Activated CD8-positive, alpha-beta T cell treated with anti-CD3 and anti-CD28 coated beads for 36 hours (primary cell): ENCODE measurements at regions not wholly inside any gene's neighbourhood (a gene's known extent, or its start where the extent isn't known, plus 50 kb on each side); places are given as distances from the start of the nearest gene placed in this dataset.

Experiments used
- ATAC-seq: fragments of 200-7000 bp; cut with Tn5 transposase; one replicate; pipeline ENCODE4 v1.10.0; 2021; ENCODE audit warnings: mild to moderate bottlenecking, moderate library complexity
- CTCF ChIA-PET: fragments of 350-600 bp; sonication (Branson Sonifier 250); formaldehyde crosslinking; loops from one replicate; lab custom pipeline; 2021; ENCODE audit warnings: antibody characterized with exemption; lab: Charles Lee
- POLR2A ChIA-PET: fragments of 350-600 bp; sonication (Branson Sonifier 250); formaldehyde crosslinking; loops from one replicate; lab custom pipeline; 2021; ENCODE audit warnings: antibody characterized with exemption; lab: Charles Lee
- DNase-seq: peaks from one replicate; pipeline ENCODE4 v3.0.0-alpha.2; 2020
- H3K27ac Mint-ChIP-seq: one replicate; pipeline ENCODE4 v1.8.0; 2021; ENCODE audit warnings: mild to moderate bottlenecking, mixed read lengths
- H3K27me3 Mint-ChIP-seq: one replicate; pipeline ENCODE4 v1.8.0; 2021; ENCODE audit warnings: mixed read lengths
- H3K36me3 Mint-ChIP-seq: one replicate; pipeline ENCODE4 v1.8.0; 2021; ENCODE audit warnings: low read depth, mixed read lengths
- H3K4me1 Mint-ChIP-seq: one replicate; pipeline ENCODE4 v1.8.0; 2021; ENCODE audit warnings: low read depth, mixed read lengths
- H3K4me3 Mint-ChIP-seq: one replicate; pipeline ENCODE4 v1.8.0; 2021; ENCODE audit warnings: mild to moderate bottlenecking, moderate library complexity, mixed read lengths
- H3K9me3 Mint-ChIP-seq: one replicate; pipeline ENCODE4 v1.8.0; 2021; ENCODE audit warnings: mixed read lengths
- CTCF ChIP-seq: fragments of 200-600 bp; IDR thresholded peaks from one replicate; pipeline ENCODE4 v1.8.0; 2022; ENCODE audit warnings: antibody characterized with exemption, mild to moderate bottlenecking
- intact Hi-C: fragments of 100-400 bp; cut with micrococcal nuclease; formaldehyde crosslinking; loops from one replicate; pipeline ENCODE4 v1.10.0; 2022

- Mint-ChIP-seq H3K36me3 (no peaks in the 10 kb centered on the region), H3K4me1 (no peaks in the 10 kb centered on the region), H3K9me3 (no peaks in the 10 kb centered on the region), H3K27ac (no peak overlapping the region), H3K27me3 (no peaks in the 10 kb centered on the region), H3K4me3 (no peak overlapping the region)
- TF ChIP-seq CTCF: no peak
- intact Hi-C loops: loop anchor here (10.0 kb wide), 1 partner anchor 785 kb away; no protein-coding TSS in a partner anchor
- POLR2A ChIA-PET: no interaction called here
- ATAC-seq: no peak
- CTCF ChIA-PET: interaction anchor here (2.5 kb wide), 1 partner anchor 9 kb away, joined by 10 read pairs; no protein-coding TSS in a partner anchor
- DNase-seq: no peak
Observed at GRCh38 chr6:121839896-121840295, 404.4 kb downstream of the GJA1 start.

DNA sequence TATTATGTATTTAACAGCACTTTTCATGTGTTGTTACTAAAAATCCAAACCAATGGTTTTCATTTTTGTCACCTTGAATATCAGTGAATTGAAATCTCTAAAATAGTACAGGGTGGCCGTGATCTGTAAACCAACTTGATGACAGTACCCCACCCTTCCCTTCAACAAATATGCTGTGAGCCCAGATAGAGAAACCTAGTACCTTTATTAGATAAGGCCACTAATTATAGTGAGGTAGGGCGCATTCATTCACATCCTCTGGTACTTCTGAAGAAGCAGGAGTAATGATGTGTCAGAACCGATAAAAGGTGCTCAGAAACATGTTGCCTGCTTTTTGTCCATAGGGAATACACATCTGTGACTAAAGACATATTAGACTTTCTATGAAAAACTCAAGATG, 409.5 kb downstream of the GJA1 start:
- Mint-ChIP-seq H3K36me3 (no peaks in the 10 kb centered on the region), H3K9me3 (no peaks in the 10 kb centered on the region), H3K27me3 (no peaks in the 10 kb centered on the region), H3K4me1 (no peaks in the 10 kb centered on the region), H3K27ac (no peak overlapping the region), H3K4me3 (no peak overlapping the region)
- ATAC-seq: no peak
- DNase-seq: no peak
- ChIA-PET CTCF (no interaction called here), POLR2A (no interaction called here)
- TF ChIP-seq CTCF: no peak
- intact Hi-C loops: loop anchor here (5.0 to 10.0 kb wide), 2 partner anchors 413 to 790 kb away; no protein-coding TSS in a partner anchor

DNA sequence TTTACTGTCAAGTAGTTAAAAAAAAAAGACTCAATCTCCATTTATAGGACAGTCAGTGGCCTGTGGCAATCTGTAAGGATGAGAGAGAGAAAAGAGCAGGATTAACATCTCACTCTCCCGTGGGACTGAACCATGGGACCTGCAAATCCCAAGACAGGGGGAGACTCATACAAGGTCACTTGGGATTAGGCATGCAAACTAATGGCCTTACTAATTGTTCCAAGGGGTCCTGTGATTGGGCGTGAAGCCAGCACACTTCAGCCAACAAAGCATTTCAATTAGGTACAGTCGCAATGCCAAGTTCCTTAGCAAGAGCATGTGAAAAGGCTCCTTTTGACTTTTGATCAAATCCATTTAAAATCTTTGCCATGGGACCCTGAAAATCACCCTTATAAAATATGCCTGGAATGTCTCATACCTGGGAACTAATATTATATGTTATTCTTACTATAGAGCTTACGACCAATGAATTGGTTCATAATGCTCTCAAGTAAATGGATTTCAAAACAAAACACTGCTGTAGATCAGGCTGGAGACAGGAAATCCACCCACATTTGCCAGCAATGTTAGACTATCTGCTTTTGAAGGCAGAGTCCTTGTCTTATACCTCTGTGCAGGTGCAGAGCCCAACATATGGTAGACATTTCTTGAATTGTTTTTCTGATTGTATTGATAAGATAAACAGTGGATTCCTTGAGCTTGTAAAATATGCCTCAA, 412.5 kb downstream of the GJA1 start:
- no peaks in the 10 kb centered on the region for H3K36me3 Mint-ChIP-seq
- no peak for ATAC-seq
- no peak for DNase-seq
- ChIA-PET CTCF (interaction anchor here (2.3 to 2.7 kb wide), 2 partner anchors 9 to 11 kb away, joined by 10 to 16 read pairs; no protein-coding TSS in a partner anchor), POLR2A (no interaction called here)
- no peaks in the 10 kb centered on the region for H3K9me3 Mint-ChIP-seq
- intact Hi-C loops: loop anchor here (5.0 to 10.0 kb wide), 2 partner anchors 416 to 793 kb away; no protein-coding TSS in a partner anchor
- TF ChIP-seq CTCF: no peak
- H3K27ac Mint-ChIP-seq: no peak overlapping the region
- no peak overlapping the region for H3K4me3 Mint-ChIP-seq
- peaks cover 2% of the 10 kb centered on the region for H3K27me3 Mint-ChIP-seq
- H3K4me1 Mint-ChIP-seq: no peaks in the 10 kb centered on the region

GRCh38 chr6:121848523-121849255, 413.2 kb downstream of the GJA1 start:
- DNase-seq: no peak
- ATAC-seq: no peak
- TF ChIP-seq CTCF: no peak
- ChIA-PET CTCF (interaction anchor here (0.6 to 2.7 kb wide), 14 partner anchors 8 to 792 kb away, joined by 3 to 16 read pairs (median 4); no protein-coding TSS in a partner anchor), POLR2A (no interaction called here)
- Mint-ChIP-seq H3K36me3 (no peaks in the 10 kb centered on the region), H3K27me3 (peaks cover 2% of the 10 kb centered on the region), H3K4me1 (no peaks in the 10 kb centered on the region), H3K27ac (no peak overlapping the region), H3K4me3 (no peak overlapping the region), H3K9me3 (no peaks in the 10 kb centered on the region)
- intact Hi-C loops: loop anchor here (5.0 to 10.0 kb wide), 2 partner anchors 416 to 794 kb away; no protein-coding TSS in a partner anchor
